Activated naive CD8-positive, alpha-beta T cell (primary cell): ENCODE measurements at regions not wholly inside any gene's neighbourhood (a gene's known extent, or its start where the extent isn't known, plus 50 kb on each side); places are given as distances from the start of the nearest gene placed in this dataset.
"Not testable (repeated sequence)": the region's sequence is repeated elsewhere in the genome, so short reads cannot be mapped to it uniquely, and the experiment has no call there.

Source experiments
- H3K27ac Mint-ChIP-seq: one replicate; pipeline ENCODE4 v1.8.0; 2021; ENCODE audit warnings: mixed read lengths
- H3K27me3 Mint-ChIP-seq: one replicate; pipeline ENCODE4 v1.8.0; 2021; ENCODE audit warnings: mixed read lengths
- H3K36me3 Mint-ChIP-seq: one replicate; pipeline ENCODE4 v1.8.0; 2021; ENCODE audit warnings: mixed read lengths
- H3K4me1 Mint-ChIP-seq: one replicate; pipeline ENCODE4 v1.8.0; 2021; ENCODE audit warnings: low read depth, mixed read lengths
- H3K4me3 Mint-ChIP-seq: one replicate; pipeline ENCODE4 v1.8.0; 2021; ENCODE audit warnings: mild to moderate bottlenecking, mixed read lengths
- H3K9me3 Mint-ChIP-seq: one replicate; pipeline ENCODE4 v1.8.0; 2021; ENCODE audit warnings: low read depth, mixed read lengths

- no peak overlapping the region for H3K27ac Mint-ChIP-seq
Measured at GRCh38 chr13:88754141-88754540, 1083.0 kb downstream of the SLITRK5 start.

DNA sequence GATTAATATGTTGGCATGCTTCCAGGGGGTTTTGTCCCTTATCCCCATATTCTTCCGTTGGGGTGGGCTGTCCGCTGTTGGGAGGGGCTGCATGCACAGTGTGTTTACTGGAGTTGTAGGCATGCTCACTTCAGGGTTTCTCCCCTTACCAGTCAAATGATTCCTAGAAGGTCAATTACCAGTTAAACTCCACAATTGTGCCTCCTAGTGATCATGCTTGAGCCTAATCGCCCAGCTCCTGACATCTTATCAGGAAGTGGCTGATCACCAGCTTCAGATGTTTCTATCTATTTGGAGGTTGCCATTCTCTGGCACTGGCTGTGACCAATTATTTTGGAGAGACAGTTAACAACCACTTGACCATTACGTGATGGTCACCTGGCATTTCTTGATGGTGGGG is 1090.0 kb downstream of the SLITRK5 start:
- Mint-ChIP-seq H3K9me3 (peaks cover 8% of the 10 kb centered on the region), H3K36me3 (no peaks in the 10 kb centered on the region), H3K4me1 (no peaks in the 10 kb centered on the region), H3K4me3 (no peak overlapping the region), H3K27me3 (no peaks in the 10 kb centered on the region), H3K27ac (no peak overlapping the region)

More at GRCh38 chr13:88754141-88754540, 1083.0 kb downstream of the SLITRK5 start:
- H3K9me3 Mint-ChIP-seq = peaks cover 8% of the 10 kb centered on the region
- no peaks in the 10 kb centered on the region for H3K27me3 Mint-ChIP-seq
- no peaks in the 10 kb centered on the region for H3K4me1 Mint-ChIP-seq
- no peak overlapping the region for H3K4me3 Mint-ChIP-seq
- H3K36me3 Mint-ChIP-seq = no peaks in the 10 kb centered on the region

- Mint-ChIP-seq H3K9me3 (peaks cover 4% of the 10 kb centered on the region), H3K4me1 (peaks cover 7% of the 10 kb centered on the region), H3K27ac (no peak overlapping the region), H3K4me3 (no peak overlapping the region), H3K27me3 (no peaks in the 10 kb centered on the region), H3K36me3 (no peaks in the 10 kb centered on the region)
Measured at GRCh38 chr13:88764103-88764502, 1092.9 kb downstream of the SLITRK5 start.

DNA sequence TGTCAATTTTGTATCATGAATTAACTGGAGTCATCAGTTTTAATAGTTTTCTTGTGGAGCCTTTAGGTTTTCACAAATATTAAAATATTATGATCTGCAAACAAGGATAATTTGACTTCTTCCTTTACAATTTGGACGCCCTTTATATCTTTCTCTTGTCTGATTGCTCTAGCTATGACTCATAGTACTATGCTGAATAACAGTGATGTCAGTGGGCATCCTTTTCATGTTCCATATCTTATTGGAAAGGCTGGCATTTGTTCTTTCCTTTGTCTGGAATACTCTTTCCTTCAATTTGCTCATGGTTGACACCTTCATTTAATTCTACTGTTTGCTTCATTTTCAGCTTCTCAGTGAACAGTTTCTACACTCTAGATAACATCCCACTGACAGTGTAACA is 1129.3 kb downstream of the SLITRK5 start:
- H3K4me1 Mint-ChIP-seq = no peaks in the 10 kb centered on the region
- no peak overlapping the region for H3K4me3 Mint-ChIP-seq
- no peaks in the 10 kb centered on the region for H3K27me3 Mint-ChIP-seq
- H3K36me3 Mint-ChIP-seq = no peaks in the 10 kb centered on the region
- peaks cover 12% of the 10 kb centered on the region for H3K9me3 Mint-ChIP-seq
- H3K27ac Mint-ChIP-seq = no peak overlapping the region

DNA sequence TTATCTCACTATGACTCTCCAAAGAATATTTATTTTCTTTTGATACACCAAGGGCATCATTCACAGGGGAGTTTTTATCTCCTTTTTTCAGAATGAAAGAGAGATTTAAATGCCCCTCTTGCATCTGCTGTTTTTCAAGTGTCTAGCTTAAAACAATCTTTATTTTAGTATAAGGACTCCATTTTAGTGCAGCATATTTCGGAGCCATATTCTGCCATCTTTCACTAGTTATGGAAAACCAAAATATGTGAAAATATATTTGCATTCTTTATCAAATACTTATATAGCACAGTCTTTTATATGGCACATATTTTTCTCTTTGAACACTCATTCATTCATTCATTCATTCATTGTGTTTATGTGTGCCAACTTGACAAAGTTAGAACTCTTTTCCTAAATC is 1130.2 kb downstream of the SLITRK5 start:
- Mint-ChIP-seq H3K27me3 (no peaks in the 10 kb centered on the region), H3K27ac (no peak overlapping the region), H3K4me1 (no peaks in the 10 kb centered on the region), H3K36me3 (no peaks in the 10 kb centered on the region), H3K9me3 (peaks cover 12% of the 10 kb centered on the region), H3K4me3 (no peak overlapping the region)

GRCh38 chr13:88802886-88803285 is 1131.7 kb downstream of the SLITRK5 start:
- Mint-ChIP-seq H3K27me3 (no peaks in the 10 kb centered on the region), H3K27ac (no peak overlapping the region), H3K4me3 (no peak overlapping the region), H3K4me1 (no peaks in the 10 kb centered on the region), H3K9me3 (peaks cover 6% of the 10 kb centered on the region), H3K36me3 (no peaks in the 10 kb centered on the region)

DNA sequence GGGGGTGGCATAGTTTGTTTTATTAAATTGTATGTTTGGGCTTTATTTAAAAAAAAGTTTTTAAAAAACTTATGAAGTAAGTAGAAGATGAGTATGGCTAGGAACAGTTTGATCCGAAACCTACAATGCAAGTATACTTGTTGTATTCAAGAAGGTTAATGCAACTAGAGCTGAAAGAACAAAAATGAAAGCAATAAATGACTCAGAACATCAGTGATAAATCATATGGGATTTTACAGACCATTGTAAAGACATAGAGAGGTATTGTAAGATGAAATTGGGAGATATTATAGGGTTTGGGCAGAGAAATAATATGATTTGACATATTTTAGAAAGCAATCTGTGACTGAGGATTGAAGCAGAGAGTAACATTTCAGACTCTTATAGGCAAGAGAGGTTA is 1135.3 kb downstream of the SLITRK5 start:
- no peaks in the 10 kb centered on the region for H3K27me3 Mint-ChIP-seq
- peaks cover 14% of the 10 kb centered on the region for H3K9me3 Mint-ChIP-seq
- H3K27ac Mint-ChIP-seq = no peak overlapping the region
- no peaks in the 10 kb centered on the region for H3K4me1 Mint-ChIP-seq
- H3K4me3 Mint-ChIP-seq = no peak overlapping the region
- H3K36me3 Mint-ChIP-seq = peaks cover 8% of the 10 kb centered on the region

- Mint-ChIP-seq H3K36me3 (no peaks in the 10 kb centered on the region), H3K4me3 (no peak overlapping the region), H3K27me3 (no peaks in the 10 kb centered on the region), H3K9me3 (peaks cover 11% of the 10 kb centered on the region), H3K27ac (peak overlapping the region; percentile 24), H3K4me1 (peaks cover 5% of the 10 kb centered on the region)
Measured at GRCh38 chr13:88817560-88817959, 1146.4 kb downstream of the SLITRK5 start.

DNA sequence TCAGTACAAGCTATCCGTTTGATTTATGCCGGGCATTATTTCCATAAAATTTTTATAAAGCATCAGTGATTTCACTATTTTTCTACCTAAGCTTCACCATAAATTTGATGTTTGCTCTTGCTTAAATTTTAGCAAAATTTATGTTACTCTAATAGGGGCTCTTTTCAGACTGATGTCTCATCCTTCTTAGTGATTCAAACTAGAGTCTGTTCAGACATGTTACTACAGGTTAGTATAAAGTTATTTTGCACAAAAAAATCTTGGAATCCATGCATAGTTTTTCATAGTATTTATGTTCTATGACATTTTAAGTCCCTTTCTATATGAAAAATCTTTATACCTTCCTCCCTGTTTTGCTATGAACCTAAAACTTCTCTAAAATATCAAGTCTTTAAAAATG is 1151.9 kb downstream of the SLITRK5 start:
- H3K9me3 Mint-ChIP-seq = peaks cover 4% of the 10 kb centered on the region
- H3K27me3 Mint-ChIP-seq = no peaks in the 10 kb centered on the region
- no peak overlapping the region for H3K27ac Mint-ChIP-seq
- H3K4me1 Mint-ChIP-seq = no peaks in the 10 kb centered on the region
- no peak overlapping the region for H3K4me3 Mint-ChIP-seq
- no peaks in the 10 kb centered on the region for H3K36me3 Mint-ChIP-seq

DNA sequence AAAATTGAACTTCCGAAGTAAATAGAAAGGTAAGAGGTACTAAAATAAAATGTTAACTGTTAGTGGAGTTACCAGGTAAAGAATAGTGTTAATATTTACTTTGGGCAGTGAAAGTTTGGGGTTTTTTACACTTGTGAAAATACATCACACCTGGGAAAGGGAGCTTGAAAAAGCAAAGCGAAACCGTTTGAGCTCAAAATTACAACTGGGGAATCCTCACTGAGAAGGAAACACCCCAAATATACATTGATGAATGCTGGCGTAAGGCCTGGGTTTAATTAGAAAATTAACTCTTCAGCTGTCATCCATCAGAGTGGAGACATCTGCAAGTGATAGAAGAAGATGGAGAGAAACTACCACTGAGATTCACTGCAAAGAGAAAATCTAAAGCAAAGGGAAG is 1153.0 kb downstream of the SLITRK5 start:
- Mint-ChIP-seq H3K27me3 (no peaks in the 10 kb centered on the region), H3K9me3 (peaks cover 4% of the 10 kb centered on the region), H3K4me1 (no peaks in the 10 kb centered on the region), H3K36me3 (no peaks in the 10 kb centered on the region), H3K4me3 (no peak overlapping the region), H3K27ac (no peak overlapping the region)

- H3K4me1 Mint-ChIP-seq = no peaks in the 10 kb centered on the region
- no peak overlapping the region for H3K27ac Mint-ChIP-seq
- no peaks in the 10 kb centered on the region for H3K9me3 Mint-ChIP-seq
- no peaks in the 10 kb centered on the region for H3K27me3 Mint-ChIP-seq
- no peaks in the 10 kb centered on the region for H3K36me3 Mint-ChIP-seq
- no peak overlapping the region for H3K4me3 Mint-ChIP-seq
Measured at GRCh38 chr13:88840085-88840484, 1168.9 kb downstream of the SLITRK5 start.

GRCh38 chr13:88852293-88852692 is 1181.1 kb downstream of the SLITRK5 start:
- H3K9me3 Mint-ChIP-seq, H3K4me1 Mint-ChIP-seq, H3K27ac Mint-ChIP-seq: not testable (repeated sequence)

GRCh38 chr13:88857256-88857655 is 1186.1 kb downstream of the SLITRK5 start:
- Mint-ChIP-seq H3K4me3 (no peak overlapping the region), H3K27ac (no peak overlapping the region), H3K27me3 (no peaks in the 10 kb centered on the region), H3K36me3 (no peaks in the 10 kb centered on the region), H3K9me3 (no peaks in the 10 kb centered on the region), H3K4me1 (peaks cover 3% of the 10 kb centered on the region)

More at GRCh38 chr13:88852293-88852692, 1181.1 kb downstream of the SLITRK5 start:
- not testable (repeated sequence) for H3K36me3 Mint-ChIP-seq, H3K4me3 Mint-ChIP-seq, H3K27me3 Mint-ChIP-seq

GRCh38 chr13:88862095-88862620 is 1191.0 kb downstream of the SLITRK5 start:
- H3K27ac Mint-ChIP-seq = no peak overlapping the region
- H3K4me3 Mint-ChIP-seq = no peak overlapping the region
- peaks cover 3% of the 10 kb centered on the region for H3K4me1 Mint-ChIP-seq
- no peaks in the 10 kb centered on the region for H3K36me3 Mint-ChIP-seq
- H3K9me3 Mint-ChIP-seq = peaks cover 4% of the 10 kb centered on the region
- H3K27me3 Mint-ChIP-seq = no peaks in the 10 kb centered on the region

GRCh38 chr13:88863116-88863515 is 1191.9 kb downstream of the SLITRK5 start:
- Mint-ChIP-seq H3K27ac (no peak overlapping the region), H3K4me3 (no peak overlapping the region), H3K9me3 (peaks cover 9% of the 10 kb centered on the region), H3K4me1 (peaks cover 7% of the 10 kb centered on the region), H3K36me3 (no peaks in the 10 kb centered on the region), H3K27me3 (no peaks in the 10 kb centered on the region)

DNA sequence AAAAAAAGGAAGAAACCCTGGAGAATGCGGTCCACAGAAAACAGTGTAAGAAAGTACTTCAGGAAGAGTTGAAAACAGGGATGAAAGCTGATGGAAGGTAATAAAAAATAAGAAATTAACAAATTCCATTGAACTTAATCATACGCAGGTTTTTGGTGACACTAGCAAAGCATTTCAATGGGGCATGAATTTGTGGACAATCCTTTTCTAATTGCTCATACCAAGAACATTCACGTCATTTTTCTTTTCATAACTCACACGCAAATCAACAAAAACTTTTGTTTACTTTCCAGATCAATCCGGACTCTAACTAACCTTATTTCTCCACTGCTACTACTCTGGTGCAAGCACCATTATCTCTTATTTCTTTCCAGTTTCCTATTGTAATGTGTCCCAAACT is 1195.0 kb downstream of the SLITRK5 start:
- Mint-ChIP-seq H3K4me1 (peaks cover 7% of the 10 kb centered on the region), H3K27me3 (no peaks in the 10 kb centered on the region), H3K27ac (no peak overlapping the region), H3K9me3 (peaks cover 9% of the 10 kb centered on the region), H3K4me3 (no peak overlapping the region), H3K36me3 (no peaks in the 10 kb centered on the region)
